Esophagus muscularis mucosa (tissue), 3 donors: ENCODE measurements at regions not wholly inside any gene's neighbourhood (a gene's known extent, or its start where the extent isn't known, plus 50 kb on each side); places are given as distances from the start of the nearest gene placed in this dataset.

Source experiments
- EP300 ChIP-seq: sonication (generic); formaldehyde crosslinking; IDR thresholded peaks from one replicate; pipeline ENCODE4 v1.6.1; 2017; ENCODE audit warnings: antibody characterized with exemption
- TF ChIP-seq, protein P1 (sequence below), 3 experiments: fragments of 200-600 bp in 2 of 3; fragments of 450-650 bp in 1 of 3; sonication (generic) in 2 of 3; IDR thresholded peaks; one replicate each; pipeline ENCODE4 v1.5.1; 2017 to 2019; ENCODE audit warnings: antibody characterized with exemption in 3 of 3, mild to moderate bottlenecking in 2 of 3, moderate library complexity in 1 of 3

DNA sequence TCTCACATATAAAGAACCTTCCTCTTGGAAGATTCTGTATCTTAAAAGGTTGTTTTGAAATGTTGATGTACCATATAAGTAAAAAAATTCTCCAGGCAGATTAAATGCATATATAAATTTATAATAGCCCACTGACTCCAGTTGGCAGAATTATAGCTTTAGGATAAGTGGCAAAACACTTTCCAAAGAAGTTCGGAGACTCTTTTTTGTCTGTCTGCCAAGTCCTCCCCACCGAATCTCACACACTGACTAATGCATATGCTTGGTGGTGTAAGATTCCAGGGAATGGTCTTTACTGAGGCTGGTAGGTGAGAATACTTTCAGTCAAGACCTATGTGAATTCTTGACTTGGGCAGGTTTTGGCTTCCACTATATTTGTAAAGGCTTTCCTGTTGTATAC is 724.3 kb upstream of the CXADR start:
- TF ChIP-seq EP300: no peak
- TF ChIP-seq, protein P1, sequence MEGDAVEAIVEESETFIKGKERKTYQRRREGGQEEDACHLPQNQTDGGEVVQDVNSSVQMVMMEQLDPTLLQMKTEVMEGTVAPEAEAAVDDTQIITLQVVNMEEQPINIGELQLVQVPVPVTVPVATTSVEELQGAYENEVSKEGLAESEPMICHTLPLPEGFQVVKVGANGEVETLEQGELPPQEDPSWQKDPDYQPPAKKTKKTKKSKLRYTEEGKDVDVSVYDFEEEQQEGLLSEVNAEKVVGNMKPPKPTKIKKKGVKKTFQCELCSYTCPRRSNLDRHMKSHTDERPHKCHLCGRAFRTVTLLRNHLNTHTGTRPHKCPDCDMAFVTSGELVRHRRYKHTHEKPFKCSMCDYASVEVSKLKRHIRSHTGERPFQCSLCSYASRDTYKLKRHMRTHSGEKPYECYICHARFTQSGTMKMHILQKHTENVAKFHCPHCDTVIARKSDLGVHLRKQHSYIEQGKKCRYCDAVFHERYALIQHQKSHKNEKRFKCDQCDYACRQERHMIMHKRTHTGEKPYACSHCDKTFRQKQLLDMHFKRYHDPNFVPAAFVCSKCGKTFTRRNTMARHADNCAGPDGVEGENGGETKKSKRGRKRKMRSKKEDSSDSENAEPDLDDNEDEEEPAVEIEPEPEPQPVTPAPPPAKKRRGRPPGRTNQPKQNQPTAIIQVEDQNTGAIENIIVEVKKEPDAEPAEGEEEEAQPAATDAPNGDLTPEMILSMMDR (IDR thresholded peaks at IDR 0.05): no peak
